HCT116 (cell line): ENCODE measurements at regions not wholly inside any gene's neighbourhood (a gene's known extent, or its start where the extent isn't known, plus 50 kb on each side); places are given as distances from the start of the nearest gene placed in this dataset.

Experiments used
- CBX3 ChIP-seq: IDR thresholded peaks from 2 replicates; pipeline ENCODE4 v1.6.1; 2012; ENCODE audit warnings: low read depth
- CEBPB ChIP-seq: IDR thresholded peaks from 2 replicates; pipeline ENCODE4 v1.6.1; 2012; ENCODE audit warnings: low read depth
- EGR1 ChIP-seq: IDR thresholded peaks from 2 replicates; pipeline ENCODE4 v1.6.1; 2012; ENCODE audit warnings: low read depth
- EZH2 ChIP-seq: fragments of 200-600 bp; sonication (generic); IDR thresholded peaks from 2 replicates; pipeline ENCODE4 v1.6.1; 2017; ENCODE audit warnings: antibody characterized with exemption, mixed run types
- FOSL1 ChIP-seq: IDR thresholded peaks from 2 replicates; pipeline ENCODE4 v1.6.1; 2012; ENCODE audit warnings: low read depth
- MAX ChIP-seq: IDR thresholded peaks from 2 replicates; pipeline ENCODE4 v1.6.1; 2012
- POLR2A ChIP-seq: IDR thresholded peaks from 2 replicates; pipeline ENCODE4 v1.7.0; 2011; ENCODE audit warnings: borderline replicate concordance; ENCODE audit not compliant: insufficient read depth, insufficient read length; ENCODE audit errors: extremely low read depth
- POLR2AphosphoS5 ChIP-seq: IDR thresholded peaks from 2 replicates; pipeline ENCODE4 v1.6.1; 2011; ENCODE audit warnings: mild to moderate bottlenecking, low read depth, low read length, moderate library complexity
- SIN3A ChIP-seq: IDR thresholded peaks from 2 replicates; pipeline ENCODE4 v1.6.1; 2012; ENCODE audit warnings: low read depth
- SP1 ChIP-seq: IDR thresholded peaks from 2 replicates; pipeline ENCODE4 v1.6.1; 2012; ENCODE audit warnings: low read depth
- ZNF274 ChIP-seq: fragments of 200-500 bp; sonication (Bioruptor generic); IDR thresholded peaks from 2 replicates; pipeline ENCODE4 v1.6.1; 2014; ENCODE audit warnings: mild to moderate bottlenecking, low read depth, low read length, inconsistent platforms
- TF ChIP-seq, protein P1 (sequence below), 3 experiments: fragments of 200-600 bp in 1 of 3; sonication (generic) in 1 of 3; IDR thresholded peaks in 2 of 3; conservative IDR thresholded peaks in 1 of 3; 2 replicates each; pipeline ENCODE4 v1.5.1; 2012 to 2017; ENCODE audit warnings: low read depth in 2 of 3, low read length in 2 of 3, antibody characterized with exemption in 1 of 3, borderline replicate concordance in 1 of 3, control low read depth in 1 of 3, mild to moderate bottlenecking in 1 of 3, mixed read lengths in 1 of 3, mixed run types in 1 of 3, moderate library complexity in 1 of 3; ENCODE audit not compliant: insufficient read depth in 1 of 3
- TF ChIP-seq, protein P2 (sequence below): IDR thresholded peaks from 2 replicates; pipeline ENCODE4 v1.6.1; 2011; ENCODE audit warnings: mild to moderate bottlenecking, low read length, moderate library complexity; ENCODE audit not compliant: insufficient replicate concordance; ENCODE audit errors: extremely low read depth
- TF ChIP-seq, protein P3 (sequence below): IDR thresholded peaks from 2 replicates; pipeline ENCODE4 v1.6.1; 2012; ENCODE audit warnings: low read depth

DNA sequence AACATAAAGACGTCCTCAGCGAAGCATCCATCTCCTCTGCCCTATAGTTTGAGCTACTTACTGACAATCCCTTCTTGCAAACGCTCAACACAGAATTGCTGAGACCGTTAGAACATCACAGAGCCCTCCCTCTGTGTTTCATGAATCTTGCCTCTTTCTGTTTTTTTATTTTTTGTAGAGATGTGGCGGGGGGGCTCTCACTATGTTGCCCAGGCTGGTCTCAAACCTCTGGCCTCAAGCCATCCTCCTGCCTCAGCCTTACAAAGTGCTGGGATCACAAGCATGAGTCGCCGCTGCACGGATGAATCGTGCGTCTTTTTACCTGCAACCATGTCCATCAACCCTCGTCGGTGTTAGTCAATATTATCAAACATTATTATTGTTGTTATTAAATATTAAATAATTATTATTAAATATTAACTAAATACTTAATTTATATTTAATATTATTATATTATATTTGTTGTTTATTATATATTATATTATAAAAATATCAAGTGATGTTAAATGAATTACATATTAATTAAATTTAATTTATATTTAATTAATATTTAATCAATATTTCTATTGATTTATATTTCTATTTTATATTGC is 200.7 kb downstream of the CRLF2 start:
- no peak for TF ChIP-seq POLR2A
- TF ChIP-seq, protein P1, sequence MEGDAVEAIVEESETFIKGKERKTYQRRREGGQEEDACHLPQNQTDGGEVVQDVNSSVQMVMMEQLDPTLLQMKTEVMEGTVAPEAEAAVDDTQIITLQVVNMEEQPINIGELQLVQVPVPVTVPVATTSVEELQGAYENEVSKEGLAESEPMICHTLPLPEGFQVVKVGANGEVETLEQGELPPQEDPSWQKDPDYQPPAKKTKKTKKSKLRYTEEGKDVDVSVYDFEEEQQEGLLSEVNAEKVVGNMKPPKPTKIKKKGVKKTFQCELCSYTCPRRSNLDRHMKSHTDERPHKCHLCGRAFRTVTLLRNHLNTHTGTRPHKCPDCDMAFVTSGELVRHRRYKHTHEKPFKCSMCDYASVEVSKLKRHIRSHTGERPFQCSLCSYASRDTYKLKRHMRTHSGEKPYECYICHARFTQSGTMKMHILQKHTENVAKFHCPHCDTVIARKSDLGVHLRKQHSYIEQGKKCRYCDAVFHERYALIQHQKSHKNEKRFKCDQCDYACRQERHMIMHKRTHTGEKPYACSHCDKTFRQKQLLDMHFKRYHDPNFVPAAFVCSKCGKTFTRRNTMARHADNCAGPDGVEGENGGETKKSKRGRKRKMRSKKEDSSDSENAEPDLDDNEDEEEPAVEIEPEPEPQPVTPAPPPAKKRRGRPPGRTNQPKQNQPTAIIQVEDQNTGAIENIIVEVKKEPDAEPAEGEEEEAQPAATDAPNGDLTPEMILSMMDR (IDR thresholded peaks at IDR 0.05 in 2 of 3, conservative IDR thresholded peaks at IDR 0.05 in 1 of 3; ENCODE audit: borderline replicate concordance in 1 of 3, insufficient read depth in 1 of 3, low read depth in 2 of 3, low read length in 2 of 3) = no peak
- no peak for TF ChIP-seq EGR1
- TF ChIP-seq CEBPB = no peak
- no peak for TF ChIP-seq POLR2AphosphoS5
- no peak for TF ChIP-seq ZNF274
- TF ChIP-seq FOSL1 = no peak
- TF ChIP-seq, protein P2, sequence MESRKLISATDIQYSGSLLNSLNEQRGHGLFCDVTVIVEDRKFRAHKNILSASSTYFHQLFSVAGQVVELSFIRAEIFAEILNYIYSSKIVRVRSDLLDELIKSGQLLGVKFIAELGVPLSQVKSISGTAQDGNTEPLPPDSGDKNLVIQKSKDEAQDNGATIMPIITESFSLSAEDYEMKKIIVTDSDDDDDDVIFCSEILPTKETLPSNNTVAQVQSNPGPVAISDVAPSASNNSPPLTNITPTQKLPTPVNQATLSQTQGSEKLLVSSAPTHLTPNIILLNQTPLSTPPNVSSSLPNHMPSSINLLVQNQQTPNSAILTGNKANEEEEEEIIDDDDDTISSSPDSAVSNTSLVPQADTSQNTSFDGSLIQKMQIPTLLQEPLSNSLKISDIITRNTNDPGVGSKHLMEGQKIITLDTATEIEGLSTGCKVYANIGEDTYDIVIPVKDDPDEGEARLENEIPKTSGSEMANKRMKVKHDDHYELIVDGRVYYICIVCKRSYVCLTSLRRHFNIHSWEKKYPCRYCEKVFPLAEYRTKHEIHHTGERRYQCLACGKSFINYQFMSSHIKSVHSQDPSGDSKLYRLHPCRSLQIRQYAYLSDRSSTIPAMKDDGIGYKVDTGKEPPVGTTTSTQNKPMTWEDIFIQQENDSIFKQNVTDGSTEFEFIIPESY = no peak
- no peak for TF ChIP-seq EZH2
- no peak for TF ChIP-seq CBX3
- TF ChIP-seq, protein P3, sequence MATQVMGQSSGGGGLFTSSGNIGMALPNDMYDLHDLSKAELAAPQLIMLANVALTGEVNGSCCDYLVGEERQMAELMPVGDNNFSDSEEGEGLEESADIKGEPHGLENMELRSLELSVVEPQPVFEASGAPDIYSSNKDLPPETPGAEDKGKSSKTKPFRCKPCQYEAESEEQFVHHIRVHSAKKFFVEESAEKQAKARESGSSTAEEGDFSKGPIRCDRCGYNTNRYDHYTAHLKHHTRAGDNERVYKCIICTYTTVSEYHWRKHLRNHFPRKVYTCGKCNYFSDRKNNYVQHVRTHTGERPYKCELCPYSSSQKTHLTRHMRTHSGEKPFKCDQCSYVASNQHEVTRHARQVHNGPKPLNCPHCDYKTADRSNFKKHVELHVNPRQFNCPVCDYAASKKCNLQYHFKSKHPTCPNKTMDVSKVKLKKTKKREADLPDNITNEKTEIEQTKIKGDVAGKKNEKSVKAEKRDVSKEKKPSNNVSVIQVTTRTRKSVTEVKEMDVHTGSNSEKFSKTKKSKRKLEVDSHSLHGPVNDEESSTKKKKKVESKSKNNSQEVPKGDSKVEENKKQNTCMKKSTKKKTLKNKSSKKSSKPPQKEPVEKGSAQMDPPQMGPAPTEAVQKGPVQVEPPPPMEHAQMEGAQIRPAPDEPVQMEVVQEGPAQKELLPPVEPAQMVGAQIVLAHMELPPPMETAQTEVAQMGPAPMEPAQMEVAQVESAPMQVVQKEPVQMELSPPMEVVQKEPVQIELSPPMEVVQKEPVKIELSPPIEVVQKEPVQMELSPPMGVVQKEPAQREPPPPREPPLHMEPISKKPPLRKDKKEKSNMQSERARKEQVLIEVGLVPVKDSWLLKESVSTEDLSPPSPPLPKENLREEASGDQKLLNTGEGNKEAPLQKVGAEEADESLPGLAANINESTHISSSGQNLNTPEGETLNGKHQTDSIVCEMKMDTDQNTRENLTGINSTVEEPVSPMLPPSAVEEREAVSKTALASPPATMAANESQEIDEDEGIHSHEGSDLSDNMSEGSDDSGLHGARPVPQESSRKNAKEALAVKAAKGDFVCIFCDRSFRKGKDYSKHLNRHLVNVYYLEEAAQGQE = no peak
- TF ChIP-seq MAX = no peak
- TF ChIP-seq SIN3A = no peak
- no peak for TF ChIP-seq SP1
